Activated CD4-positive, alpha-beta T cell treated with anti-CD3 and anti-CD28 coated beads, Interleukin-2, amount 50 U/mL, for 24 hours (primary cell): ENCODE measurements at regions not wholly inside any gene's neighbourhood (a gene's known extent, or its start where the extent isn't known, plus 50 kb on each side); places are given as distances from the start of the nearest gene placed in this dataset.

Source experiments
- DNase-seq, 2 donors: peaks; one replicate each; pipeline ENCODE4 v3.0.0-alpha.2; 2020; ENCODE audit warnings: low read depth in 1 of 2, low spot score in 1 of 2

DNA sequence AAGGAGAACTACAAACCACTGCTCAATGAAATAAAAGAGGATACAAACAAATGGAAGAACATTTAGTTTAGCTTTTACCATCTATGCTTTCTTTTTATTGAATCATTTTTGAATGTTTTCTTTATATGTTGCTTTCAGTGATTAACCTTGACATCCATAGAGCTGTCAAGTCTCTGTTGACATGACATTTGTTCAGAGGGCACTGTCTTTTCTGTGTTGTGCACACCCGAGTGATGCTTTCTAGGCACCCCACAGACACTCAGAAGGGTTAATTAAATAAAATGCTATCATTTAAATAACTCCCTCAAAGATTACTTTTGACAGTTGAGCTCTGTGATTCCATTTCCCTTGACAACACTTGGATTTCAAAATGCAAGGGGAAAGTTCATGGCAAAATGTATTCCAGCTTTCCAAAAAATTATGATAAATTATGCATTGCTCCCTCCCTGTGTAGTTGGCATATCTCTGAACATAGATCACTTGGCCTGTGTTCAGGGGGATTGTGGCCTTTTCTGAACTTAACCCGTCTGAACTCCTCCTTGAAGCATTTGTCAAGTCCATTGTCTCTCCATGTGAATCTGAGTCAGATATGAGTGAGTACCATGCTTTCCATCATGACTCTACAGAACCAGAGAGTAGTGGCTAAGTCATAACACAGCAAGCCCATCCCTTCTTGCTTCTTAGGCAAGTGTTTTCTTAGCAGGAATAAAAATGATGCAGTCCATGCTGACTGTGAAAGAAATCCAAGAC, 372.6 kb downstream of the RPRM start:
- DNase-seq: no peak

DNA sequence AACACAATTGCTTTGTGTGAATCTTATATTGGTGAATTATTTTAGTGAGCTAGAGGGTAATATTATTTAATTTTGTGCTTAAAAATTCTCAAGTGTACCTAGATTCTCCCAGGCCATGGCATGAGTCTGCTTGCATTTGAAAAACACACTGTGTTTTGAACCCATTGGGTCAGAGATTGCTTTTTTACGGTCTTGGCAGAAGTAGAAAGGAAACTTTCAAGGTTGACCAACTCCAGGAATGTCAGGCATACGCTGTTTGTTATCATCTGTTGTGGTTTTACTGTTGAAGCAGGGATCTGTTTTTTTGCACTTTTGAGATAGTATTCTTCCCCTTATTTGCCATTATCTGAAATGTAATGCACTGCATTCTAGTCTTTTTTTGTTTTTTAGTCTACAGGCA, 377.4 kb downstream of the RPRM start:
- DNase-seq: no peak

DNA sequence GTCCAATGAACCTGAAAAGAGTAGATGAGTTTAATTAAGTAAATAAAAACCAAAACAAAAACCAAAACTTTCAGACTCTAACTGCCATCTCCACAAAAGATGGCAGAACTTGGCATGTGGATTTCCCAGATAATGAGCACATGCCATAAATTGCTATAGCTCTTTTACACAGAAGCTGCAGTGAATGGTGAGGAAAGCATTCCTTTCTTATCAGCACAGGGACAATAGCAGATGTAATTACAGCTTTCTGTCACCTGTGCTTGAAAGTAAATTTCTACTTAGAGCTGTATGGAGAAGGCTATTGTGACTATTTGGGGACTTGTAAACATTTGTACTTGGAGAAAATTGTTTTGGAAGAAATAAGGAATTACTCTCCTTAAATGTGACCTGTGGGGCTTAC, 378.4 kb downstream of the RPRM start:
- no peak for DNase-seq

DNA sequence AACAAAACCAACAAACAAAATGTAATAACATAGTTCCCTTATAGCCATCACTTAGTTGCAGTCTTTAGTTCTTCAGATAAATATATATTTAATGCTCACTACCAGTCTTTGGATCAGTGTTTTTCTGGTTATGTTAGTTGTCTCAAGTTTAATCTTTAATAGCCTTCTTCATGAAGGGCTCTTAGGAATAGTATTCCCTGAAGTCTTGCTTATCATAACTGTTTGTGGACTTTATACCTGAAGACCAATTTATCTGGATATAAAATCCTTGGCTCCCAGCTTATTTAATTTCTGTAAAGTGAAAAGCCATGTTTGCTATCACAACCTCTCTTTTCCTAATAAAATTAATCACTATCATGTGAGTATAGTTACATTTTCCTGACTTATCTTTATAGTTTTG, 379.7 kb downstream of the ARL6IP6 start:
- no peak for DNase-seq

DNA sequence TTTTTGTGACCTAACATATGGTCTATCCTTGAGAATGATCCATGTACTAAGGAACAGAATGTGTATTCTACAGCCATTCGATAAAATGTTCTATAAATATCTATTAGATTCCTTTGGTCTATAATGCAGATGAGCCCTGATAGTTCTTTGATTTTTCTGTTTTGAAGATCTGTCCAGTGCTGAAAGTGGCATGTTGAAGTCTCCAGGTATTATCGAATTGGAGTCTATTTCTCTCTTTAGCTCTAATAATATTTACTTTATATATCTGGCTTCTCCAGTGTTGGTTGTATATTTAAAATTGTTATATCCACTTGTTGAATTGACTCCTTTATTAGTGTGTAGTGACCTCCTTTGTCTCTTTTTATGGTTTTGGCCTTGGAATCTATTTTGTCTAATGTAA, 377.9 kb downstream of the ARL6IP6 start:
- no peak for DNase-seq

DNA sequence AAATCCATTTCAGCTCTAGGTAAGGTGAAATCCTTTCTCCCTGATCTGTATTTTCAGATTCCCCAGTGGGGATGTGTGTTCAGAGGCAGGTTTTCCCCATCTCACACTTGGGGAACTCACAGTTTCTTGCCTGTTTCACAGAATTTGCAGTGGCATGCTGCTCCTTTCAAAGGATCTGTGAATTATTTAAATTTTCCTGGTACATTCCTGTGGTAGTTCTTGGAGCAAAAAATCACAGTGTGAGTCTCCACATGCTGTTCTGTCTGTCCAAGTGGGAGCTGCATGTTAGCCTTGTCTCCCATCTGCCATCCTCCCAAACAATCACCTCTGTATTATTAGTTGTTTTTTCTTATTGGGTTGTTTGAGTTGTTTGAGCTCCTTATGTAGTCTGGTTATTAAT, 372.9 kb downstream of the ARL6IP6 start:
- no peak for DNase-seq

DNA sequence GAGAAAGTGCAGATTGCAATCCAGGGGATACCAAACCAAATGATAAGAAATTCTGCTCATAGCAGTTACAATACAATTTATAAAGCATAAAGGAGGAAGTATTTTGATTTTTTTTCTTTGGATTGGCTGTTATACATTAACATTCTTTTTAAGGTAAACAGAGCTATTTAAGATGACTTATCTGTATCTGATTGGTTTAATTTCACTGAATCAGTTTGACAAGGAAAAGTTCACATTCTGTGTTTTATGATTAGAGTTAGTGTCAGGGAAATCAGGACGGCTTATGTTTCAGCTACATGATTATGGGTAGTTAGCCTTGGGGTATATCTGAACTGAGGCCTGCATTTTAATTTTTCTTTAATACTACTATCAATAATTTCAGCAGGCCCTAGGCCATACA, 360.9 kb downstream of the ARL6IP6 start:
- DNase-seq: no peak

DNA sequence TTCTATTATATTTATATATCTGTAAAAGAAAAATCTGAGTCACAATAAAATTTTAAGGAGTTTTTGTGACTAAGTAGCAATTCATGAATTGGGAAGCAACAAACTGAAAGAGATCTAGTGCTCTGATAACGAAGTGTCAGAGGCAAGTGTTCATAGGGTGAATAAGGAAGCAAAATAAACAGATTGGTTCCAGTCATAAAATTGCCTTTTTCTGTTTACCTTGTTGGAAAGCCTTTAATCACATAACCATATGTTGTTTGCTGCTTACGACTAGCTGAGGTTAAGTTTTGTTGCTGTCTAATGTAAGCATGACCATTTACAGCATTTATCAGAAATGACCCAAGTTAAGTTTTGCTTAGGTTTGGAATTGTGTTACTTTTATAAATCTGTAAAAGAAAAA, 358.9 kb downstream of the ARL6IP6 start:
- no peak for DNase-seq

DNA sequence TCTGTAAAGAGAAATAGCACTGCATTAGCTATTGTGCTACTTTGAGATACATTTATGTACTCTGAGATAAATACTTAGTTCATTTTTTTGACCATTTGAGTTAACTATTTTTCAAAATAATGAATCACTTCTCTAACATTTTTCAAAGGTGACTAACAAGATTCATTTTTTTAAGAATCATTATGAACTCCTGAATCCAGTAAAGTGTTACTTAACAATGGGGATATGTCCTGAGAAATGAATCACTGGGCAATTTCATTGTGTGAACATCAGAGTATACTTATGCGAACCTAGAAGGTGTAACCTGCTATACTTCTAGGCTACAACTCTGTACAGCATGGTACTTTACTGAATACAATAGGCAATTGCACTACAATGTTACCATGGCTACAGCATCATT, 355.8 kb downstream of the ARL6IP6 start:
- no peak for DNase-seq

DNA sequence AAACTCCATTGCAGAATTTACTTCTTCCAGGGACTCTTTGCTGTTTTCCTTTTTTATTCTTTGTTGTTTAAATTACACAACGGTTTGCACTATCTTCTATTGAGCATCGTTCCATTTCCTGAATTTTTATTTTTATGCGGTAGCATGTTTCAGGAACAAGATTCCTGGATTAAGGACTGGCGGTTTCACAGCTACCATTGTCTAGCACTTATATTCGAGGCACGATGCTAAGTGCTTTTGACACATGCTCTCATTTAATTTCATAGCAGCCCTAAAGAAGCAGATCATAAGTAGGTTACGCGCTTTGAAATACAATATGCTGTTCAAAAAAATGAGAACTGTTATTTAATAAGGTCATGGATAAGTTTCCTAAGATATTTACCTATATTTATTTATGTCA, 354.4 kb downstream of the ARL6IP6 start:
- DNase-seq: no peak

DNA sequence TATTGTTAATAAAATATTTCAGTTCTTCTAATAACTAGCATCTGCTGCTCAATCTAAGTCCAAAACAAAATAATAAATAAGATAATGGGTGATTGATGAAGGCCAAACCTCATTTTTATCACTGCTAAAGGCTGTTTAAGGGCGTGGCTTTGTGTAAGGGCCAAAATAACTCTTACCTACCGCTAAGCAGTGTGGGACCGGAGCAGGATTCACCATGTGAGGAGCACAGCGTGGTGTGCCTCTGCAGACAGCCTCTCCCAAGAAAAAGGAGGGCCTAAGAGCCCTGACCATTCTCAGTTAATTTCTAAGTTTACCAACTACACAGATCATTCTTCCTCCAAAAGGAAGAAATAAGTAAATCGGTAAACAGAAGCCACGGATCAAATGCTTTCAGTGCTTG, 353.7 kb downstream of the ARL6IP6 start:
- no peak for DNase-seq

DNA sequence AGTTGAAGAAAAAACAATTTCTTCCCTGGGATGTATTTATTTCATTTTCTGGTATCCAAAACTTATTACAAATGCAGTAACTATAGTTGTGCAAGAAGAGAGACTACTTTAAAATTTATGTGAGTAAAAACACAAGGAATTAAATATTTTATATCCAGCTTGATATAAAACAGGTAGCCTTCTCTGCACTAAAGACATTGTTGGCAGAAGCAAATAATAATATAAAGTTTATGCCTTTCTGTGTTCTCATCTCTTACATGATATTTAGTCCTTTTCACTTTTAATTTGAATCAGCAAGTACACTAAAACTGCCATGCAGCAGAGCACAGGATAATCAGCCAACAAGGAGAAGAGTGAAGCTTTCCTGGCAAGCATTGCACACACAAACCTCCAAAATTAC, 352.7 kb downstream of the ARL6IP6 start:
- no peak for DNase-seq

DNA sequence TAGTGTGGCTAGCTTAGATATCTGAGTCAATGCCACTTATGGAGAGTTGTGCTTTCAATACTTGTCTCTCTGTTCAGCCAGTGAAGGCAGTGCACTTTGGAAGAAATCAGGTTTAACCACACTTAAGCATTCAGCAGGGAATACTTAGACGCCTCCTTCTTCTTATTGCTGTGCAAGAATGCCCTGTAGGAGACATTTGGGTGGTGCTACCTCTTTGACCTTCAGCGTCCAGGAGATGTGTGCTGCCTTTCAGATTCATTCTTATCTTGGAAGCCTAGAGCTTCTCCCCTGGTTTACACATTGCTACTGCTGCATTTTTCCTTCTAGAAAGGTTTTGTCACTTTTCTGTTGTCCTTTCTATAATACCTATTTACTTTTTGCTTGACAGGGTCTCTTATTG, 350.5 kb downstream of the ARL6IP6 start:
- DNase-seq: no peak

DNA sequence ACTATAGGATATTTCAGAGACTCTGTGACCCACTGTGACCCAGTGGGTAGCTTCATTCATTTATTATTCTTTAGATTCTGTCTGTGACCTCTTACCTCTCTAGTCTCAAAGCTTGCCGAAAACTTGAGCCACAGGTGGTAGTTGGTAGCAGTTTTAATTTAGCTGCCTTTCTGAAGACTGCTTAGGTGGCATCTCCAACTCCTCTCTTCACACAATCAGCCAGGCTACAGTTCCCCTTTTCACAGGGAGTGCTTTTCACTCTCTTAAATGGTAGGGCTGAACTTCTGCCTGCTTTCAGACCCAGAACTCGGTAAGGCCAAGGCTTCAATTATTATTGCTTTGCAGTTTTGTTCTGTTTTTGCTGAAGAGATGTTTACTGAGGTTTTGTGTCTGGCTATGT, 349.6 kb downstream of the ARL6IP6 start:
- no peak for DNase-seq

DNA sequence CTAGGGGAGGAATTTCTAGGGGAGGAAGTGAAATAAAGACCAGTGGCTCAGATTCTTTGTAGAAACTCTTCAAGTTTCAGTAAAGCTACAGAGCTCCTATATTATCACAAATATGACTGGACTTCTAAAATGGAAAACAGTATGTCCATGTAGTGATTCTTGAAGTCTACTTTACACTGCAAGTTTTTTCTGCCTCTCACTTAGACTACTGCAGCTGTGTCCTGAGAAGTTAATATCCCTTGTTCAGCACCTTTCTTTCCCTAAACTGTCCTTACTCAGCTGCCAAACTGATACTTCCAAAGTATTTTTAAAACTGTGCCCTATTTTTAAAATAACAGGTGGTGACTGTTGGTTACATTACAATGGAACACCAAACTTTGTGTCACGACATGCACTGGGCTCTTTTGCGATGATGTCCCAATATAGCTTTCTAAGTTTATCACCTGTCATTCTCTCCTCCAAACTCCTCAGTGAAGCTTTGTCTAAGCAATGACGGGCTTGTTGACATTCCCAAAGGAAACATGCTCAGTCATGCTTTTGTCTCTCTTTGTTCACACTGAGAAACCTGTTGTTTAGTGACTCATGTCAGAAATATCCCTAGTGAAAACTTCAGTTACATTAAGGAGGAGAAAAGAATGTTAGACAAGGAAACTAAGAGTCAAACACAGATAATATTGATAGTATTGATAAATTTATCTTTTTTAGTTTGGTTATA, 341.1 kb downstream of the ARL6IP6 start:
- no peak for DNase-seq

DNA sequence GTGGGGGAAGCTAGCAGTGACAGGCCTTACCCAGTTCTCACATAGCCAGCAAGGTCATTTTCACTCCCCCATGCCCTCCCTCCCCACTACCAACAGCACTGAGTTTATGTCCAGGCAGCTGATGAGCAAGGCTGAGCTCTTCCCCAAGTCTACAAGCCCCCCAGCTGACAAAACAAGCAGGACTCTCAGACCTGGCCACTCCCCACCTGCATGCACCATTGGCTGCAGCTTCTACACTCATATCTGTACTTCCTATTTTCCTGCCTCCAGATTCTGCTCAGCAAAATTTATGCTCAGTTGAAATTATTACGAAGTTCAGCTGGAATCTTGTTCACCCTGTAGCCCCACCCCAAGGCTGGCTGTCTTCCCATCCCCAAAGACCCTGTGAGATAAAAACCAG, 339.3 kb downstream of the ARL6IP6 start:
- no peak for DNase-seq

DNA sequence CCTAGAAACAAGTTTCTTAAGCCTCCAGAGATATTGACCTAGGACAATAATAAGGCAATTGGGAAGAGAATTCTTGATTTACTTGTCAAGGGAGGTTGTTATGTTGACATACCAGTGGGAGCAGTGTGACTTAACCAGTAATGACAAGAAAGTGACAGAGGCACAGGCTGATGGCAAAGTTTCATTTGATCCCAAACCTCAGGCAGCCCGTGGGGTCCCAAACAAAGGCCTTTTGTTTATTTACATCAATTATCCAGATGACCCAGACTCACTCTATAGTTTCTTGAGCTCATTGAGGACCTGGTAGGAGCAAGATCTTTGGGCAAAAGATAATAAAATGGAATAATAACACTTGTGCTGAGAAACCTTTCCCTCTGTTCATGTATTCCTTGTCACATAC, 336.8 kb downstream of the ARL6IP6 start:
- DNase-seq: no peak

DNA sequence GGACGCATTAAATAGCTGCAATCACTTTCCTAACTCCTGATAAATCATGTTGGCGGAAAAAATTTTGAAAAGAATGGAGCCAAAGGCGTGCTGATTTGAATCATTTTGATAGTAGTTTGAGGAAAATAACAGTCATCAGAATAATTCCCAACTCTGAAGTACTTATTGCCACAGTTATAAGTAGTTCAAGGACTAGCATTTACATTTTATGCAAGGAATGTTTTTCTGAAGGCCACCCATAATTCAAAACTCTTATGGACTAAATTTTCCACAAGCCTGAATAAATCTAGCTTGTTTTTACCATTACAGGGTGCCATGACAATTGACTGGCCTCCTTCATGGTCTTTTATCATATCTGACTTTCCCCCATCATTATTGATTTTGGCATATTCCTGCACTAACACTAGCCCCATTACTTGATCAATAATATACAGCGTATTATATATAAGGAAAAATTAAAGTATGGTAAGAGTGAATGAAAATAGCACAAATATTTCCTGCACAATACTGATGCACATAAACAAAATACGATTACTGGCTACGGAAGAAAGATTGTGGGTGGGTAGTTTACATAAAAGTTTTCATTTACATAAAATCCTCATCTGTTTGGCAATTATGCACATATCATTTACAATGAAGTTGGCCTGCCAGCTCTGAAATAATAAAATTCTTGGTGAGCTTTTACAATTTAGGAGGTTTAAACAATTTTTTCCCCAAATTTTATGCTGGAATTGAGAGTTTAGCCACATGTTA, 334.6 kb downstream of the ARL6IP6 start:
- DNase-seq: no peak

DNA sequence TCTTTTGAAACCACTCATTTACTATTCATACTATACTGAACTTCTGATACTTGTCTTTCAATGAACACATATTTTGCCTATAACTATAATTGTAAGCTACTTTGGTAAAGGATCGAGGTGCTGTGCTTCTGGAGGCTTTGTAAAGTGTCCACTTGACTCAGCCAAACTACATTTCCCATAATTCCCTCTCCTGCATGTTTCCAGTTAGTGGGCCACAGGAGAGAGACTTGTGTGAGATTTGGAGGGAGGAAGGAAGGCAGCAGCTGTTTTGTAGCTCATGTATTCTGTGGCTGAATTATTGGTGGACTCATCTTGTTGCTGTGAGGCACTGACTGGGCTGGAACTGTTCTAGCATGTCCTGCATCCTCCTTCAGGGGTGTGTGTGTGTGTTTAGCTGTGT, 328.8 kb downstream of the ARL6IP6 start:
- DNase-seq: no peak

DNA sequence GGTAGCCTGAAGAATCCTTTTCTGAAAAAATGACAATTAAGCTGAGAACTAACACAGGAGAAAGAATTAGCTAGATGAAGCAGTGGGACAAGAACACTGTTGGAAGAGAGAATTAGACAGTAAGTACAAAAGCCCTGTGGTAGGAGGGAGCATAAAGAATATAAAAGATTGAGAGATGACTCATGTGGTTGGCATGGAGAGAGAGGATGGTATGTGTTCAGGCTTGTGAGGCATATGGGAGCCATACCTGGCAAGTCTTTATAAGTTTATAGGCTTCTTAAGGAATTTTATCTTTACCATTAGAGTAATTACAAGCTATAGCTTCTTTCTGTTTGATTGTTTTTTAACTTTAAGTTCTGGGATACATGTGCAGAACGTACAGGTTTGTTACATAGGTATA, 325.0 kb downstream of the ARL6IP6 start:
- DNase-seq: no peak

DNA sequence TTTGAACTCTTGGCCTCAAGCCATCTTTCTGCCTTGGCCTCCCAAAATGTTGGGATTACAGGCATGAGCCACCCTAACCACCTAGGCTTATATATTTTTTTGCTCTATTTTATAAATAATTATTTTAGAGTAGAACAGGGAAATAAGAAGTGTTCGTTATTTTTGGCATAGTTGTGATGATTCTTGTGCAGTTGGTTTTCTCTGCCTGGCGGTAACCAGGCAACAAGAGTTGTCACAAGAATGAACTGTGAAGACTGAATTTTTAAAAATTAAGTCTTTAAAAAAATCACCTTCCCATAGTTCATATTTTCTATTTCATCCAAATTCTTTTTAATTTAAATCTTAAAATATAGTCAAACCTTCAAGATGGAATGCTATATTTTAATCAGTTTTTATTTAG, 310.2 kb downstream of the ARL6IP6 start:
- DNase-seq: no peak

DNA sequence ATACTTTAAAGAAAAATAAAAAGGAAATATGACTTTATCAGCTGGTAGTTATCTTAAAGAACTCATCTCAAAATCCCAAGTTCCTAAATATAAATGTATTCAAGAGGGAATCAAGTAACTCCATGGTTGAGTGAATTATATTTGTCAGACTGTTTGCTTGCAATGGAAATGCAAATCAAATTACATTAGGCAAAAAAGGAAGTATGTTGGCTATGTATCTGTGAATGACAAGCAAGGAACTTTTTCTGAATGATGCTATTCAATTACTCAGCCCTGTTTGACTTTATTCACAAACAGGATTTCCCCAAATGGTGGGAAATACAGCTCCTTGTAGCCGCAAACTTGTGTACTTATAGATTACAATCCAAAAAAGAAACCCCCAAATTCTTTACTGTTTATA, 309.1 kb downstream of the ARL6IP6 start:
- DNase-seq: no peak
